Kidney (tissue), 13 donors: ENCODE measurements at regions not wholly inside any gene's neighbourhood (a gene's known extent, or its start where the extent isn't known, plus 50 kb on each side); places are given as distances from the start of the nearest gene placed in this dataset.

Experiments used
- DNase-seq, 5 donors: peaks; one replicate each; pipeline ENCODE4 v3.0.0-alpha.2; 2013 to 2020
- FAIRE-seq: peaks from 2 replicates; lab custom pipeline; 2012; peaks lifted over from hg19 to GRCh38; lab: Jason Lieb, UNC
- H3K27ac ChIP-seq, 2 donors: one replicate each; pipeline ENCODE4 v1.7.0; 2013; ENCODE audit warnings: low read depth in 2 of 2, low read length in 2 of 2, inconsistent platforms in 1 of 2
- H3K27me3 ChIP-seq: one replicate; pipeline ENCODE4 v1.7.1; 2013; ENCODE audit warnings: low read length, inconsistent platforms; ENCODE audit not compliant: control insufficient read depth, insufficient read depth
- H3K36me3 ChIP-seq, 3 donors: one replicate each; pipeline versions ENCODE4 v1.7.0 to v1.7.1; 2013; ENCODE audit warnings: low read length in 3 of 3, control low read depth in 1 of 3, inconsistent platforms in 1 of 3; ENCODE audit not compliant: insufficient read depth in 3 of 3, control insufficient read depth in 2 of 3
- H3K4me1 ChIP-seq, 3 donors: one replicate each; pipeline versions ENCODE4 v1.7.0 to v1.7.1; 2013; ENCODE audit warnings: low read length in 3 of 3, inconsistent platforms in 1 of 3, low read depth in 1 of 3; ENCODE audit not compliant: control insufficient read depth in 2 of 3, insufficient read depth in 2 of 3
- H3K4me3 ChIP-seq, 3 donors: one replicate each; pipeline versions ENCODE4 v1.7.0 to v1.8.1; 2013; ENCODE audit warnings: low read length in 3 of 3, control low read depth in 1 of 3, inconsistent platforms in 1 of 3
- H3K9ac ChIP-seq, 3 donors: one replicate each; pipeline versions ENCODE4 v1.7.0 to v1.7.1; 2013; ENCODE audit warnings: low read length in 3 of 3, control low read depth in 1 of 3, inconsistent platforms in 1 of 3
- H3K9me3 ChIP-seq, 3 donors: one replicate each; pipeline versions ENCODE4 v1.7.0 to v1.7.1; 2013; ENCODE audit warnings: low read length in 3 of 3, control low read depth in 1 of 3, inconsistent platforms in 1 of 3; ENCODE audit not compliant: control insufficient read depth in 2 of 3, insufficient read depth in 1 of 3
- CTCF ChIP-seq: IDR thresholded peaks from 3 replicates; pipeline ENCODE4 v1.5.1; 2012; ENCODE audit warnings: mild to moderate bottlenecking, moderate library complexity, borderline replicate concordance; ENCODE audit not compliant: insufficient read depth; ENCODE audit errors: extremely low read depth
- intact Hi-C: fragments of 100-400 bp; cut with DNase I; formaldehyde crosslinking; loops from one replicate; pipeline ENCODE4 v1.11.1; 2022
- donor health status: control.
- donor health status: control.
- donor health status: control.
- donor health status: control.
- donor health status: control.
- donor health status: DM: yes; HTN: yes; CAD: no.
- donor health status: Normal renal cell carcinoma (clear cell type).

GRCh38 chr11:127651175-127651887, 650.8 kb upstream of the KIRREL3 start:
- intact Hi-C loops: no loop called here
- H3K9ac ChIP-seq: no peak overlapping the region

GRCh38 chr11:127649958-127650357, 649.4 kb upstream of the KIRREL3 start:
- no peak overlapping the region for H3K27ac ChIP-seq
- H3K9me3 ChIP-seq: no peaks in the 10 kb centered on the region
- intact Hi-C loops: no loop called here
- DNase-seq (no peak), FAIRE-seq (no peak)
- H3K27me3 ChIP-seq: no peaks in the 10 kb centered on the region
- H3K4me1 ChIP-seq: no peaks in the 10 kb centered on the region
- no peak for TF ChIP-seq CTCF
- H3K36me3 ChIP-seq: no peaks in the 10 kb centered on the region
- H3K4me3 ChIP-seq: no peak overlapping the region
- H3K9ac ChIP-seq: no peak overlapping the region

More at GRCh38 chr11:127651175-127651887, 650.8 kb upstream of the KIRREL3 start:
- FAIRE-seq (no peak), DNase-seq (no peak)
- no peaks in the 10 kb centered on the region for H3K36me3 ChIP-seq
- H3K4me3 ChIP-seq: no peak overlapping the region
- no peaks in the 10 kb centered on the region for H3K9me3 ChIP-seq
- H3K4me1 ChIP-seq: no peaks in the 10 kb centered on the region
- no peaks in the 10 kb centered on the region for H3K27me3 ChIP-seq
- TF ChIP-seq CTCF: no peak
- H3K27ac ChIP-seq: no peak overlapping the region

GRCh38 chr11:127649071-127649470, 648.5 kb upstream of the KIRREL3 start:
- Histone ChIP-seq H3K27me3 (no peaks in the 10 kb centered on the region), H3K4me1 (no peaks in the 10 kb centered on the region), H3K9ac (no peak overlapping the region), H3K36me3 (no peaks in the 10 kb centered on the region), H3K9me3 (no peaks in the 10 kb centered on the region), H3K27ac (no peak overlapping the region), H3K4me3 (no peak overlapping the region)
- DNase-seq (no peak), FAIRE-seq (no peak)
- intact Hi-C loops: no loop called here
- TF ChIP-seq CTCF: no peak
